ENCODE measurements at regions not wholly inside any gene's neighbourhood (a gene's known extent, or its start where the extent isn't known, plus 50 kb on each side); places are given as distances from the start of the nearest gene placed in this dataset.

DNA sequence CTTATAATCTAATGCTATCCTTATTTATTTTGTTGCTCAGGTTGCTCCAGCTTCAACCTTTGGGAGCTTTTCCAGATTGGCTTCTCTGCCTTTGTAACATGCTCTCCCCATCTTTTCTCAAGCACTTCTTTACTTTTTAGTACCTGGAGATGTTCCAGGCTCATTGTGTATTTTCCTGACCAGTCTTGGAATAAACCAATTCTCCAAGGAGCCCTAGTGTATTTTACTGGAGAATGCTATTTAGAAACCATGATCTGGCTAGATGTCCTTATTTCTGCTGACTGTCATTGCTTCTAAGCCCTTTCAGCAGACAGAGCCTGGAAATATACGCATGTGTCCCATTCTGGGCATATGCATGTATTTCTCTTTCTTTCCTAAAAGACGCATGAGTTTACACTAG lies 95.7 kb downstream of the EMX2 start:
- DNase-seq (ENCODE audit: low spot score), result no peak

DNA sequence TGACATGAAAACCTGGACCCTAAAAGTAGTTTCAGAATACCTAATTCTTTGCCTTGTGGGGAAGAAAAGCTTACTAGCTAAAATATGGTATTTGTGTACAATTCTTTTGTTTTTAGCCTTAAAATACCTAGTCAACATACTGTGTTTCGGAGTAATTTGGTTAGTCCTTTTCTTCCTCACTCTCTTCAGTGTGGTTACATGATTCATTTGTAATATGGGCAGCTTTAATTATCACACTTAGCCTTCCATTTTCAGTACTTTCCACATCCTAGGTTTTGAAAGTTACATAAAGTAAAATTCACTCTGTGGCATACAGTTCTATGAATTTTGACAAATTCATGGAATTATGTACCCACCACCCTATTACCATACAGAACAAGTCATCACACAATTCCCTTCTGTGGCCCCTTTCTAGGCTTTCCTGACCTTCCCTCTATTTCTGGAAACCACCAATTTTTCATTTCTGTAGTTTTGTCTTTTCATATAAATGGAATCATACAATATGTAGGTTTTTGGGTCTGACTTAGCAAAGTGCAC lies 96.2 kb downstream of the EMX2 start:
- no peak for DNase-seq (ENCODE audit: low spot score)

- no peak for DNase-seq (ENCODE audit: low spot score)
Observed at GRCh38 chr10:117640406-117640805, 97.9 kb downstream of the EMX2 start.

DNA sequence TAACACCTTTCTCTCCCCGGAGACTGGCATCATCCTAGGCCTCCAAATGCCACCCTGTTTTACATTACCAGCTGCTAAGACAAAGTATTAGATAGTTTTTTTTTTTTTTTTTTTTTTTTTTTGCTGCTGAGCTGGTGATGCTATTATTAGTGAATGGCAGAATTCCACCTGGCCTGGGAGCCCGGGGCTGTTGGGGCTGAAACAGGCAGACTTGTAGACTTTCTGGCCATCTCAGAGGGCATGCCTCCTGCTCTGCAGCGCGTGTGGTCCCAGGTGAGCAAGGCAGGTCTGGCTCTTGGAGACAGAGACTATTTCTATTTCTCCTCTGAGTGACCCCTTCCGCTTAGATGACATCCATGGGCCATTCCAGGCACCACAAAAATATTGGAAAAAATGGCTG lies 104.2 kb downstream of the EMX2 start:
- no peak for DNase-seq (ENCODE audit: low spot score)

DNA sequence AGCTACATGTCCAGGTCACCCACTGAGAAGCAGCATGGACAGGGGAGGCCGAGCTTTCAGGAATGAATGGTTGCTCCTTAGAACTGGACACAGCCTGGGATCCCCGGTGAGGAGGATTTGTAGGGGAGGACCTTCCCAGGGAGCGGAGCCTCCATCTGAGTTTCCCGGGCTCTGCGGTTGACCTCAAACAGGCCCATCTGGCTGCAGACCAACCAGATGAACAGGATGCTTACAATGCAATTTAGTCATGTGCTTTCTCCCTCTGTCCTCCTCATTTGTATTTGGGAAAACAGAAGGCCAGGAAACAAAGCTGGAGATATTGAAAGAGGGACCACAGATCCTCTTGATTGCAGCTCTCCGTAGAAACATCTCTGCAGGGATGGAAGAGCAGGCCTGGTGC lies 104.8 kb downstream of the EMX2 start:
- DNase-seq (ENCODE audit: low spot score), result no peak

DNA sequence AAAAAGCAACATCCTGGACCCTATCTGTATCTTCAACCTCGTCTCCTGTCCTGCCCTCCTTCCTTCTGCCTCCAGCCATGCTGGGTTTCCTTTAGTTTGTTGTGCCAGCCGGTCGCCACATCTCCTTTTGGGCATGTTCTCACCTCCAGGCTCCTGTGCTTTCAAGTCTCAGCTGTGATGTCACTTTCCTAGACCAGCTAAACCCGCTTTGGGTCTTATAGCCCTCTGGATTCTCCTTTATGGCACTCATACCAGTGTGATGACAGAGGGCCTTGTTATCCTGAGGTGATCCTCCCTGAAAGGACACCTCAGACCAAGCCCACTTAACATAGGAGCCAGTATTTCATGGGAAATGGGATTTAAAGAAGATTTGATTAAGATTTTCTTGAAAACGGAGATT lies 108.6 kb downstream of the EMX2 start:
- DNase-seq (ENCODE audit: low spot score), result no peak

GRCh38 chr10:117652228-117653169 lies 110.0 kb downstream of the EMX2 start:
- no peak for DNase-seq (ENCODE audit: low spot score)

DNA sequence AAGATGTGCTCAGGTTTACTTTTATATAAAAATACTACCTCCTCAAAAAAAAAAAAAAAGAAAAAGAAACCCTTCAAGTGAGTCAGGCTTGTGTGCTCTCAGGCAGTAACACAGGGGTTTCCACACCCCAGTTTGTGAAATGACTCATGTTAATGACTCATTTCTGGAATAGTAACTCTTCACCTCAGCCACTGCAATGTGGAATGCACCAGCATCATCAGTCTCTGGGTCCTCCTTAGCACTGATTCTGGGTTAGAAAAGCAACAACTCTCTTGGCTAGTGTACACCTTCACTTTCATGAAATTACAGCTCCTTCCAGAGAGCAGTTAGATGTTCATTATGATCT lies 110.6 kb downstream of the EMX2 start:
- no peak for DNase-seq (ENCODE audit: low spot score)

DNA sequence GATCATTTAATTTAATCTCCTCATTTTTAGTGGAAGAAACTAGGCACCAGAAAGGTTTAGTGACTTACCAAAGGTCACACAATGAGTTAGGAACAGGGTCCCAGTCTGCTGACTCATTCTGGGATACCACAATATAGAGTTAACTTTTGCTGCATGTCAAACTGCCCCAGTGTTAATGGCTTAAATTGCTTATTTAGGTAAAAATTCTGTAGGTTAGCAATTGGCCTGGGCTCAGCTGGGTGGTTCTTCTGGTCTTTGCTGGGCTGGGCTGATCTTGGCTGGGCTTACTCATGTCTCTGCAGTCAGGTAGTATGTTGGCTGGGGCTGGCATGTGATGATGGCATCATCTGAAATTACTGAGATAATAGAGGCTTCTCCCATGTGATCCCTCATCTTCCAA lies 111.6 kb downstream of the EMX2 start:
- no peak for DNase-seq (ENCODE audit: low spot score)

GRCh38 chr10:117656385-117657367 lies 114.1 kb downstream of the EMX2 start:
- no peak for DNase-seq (ENCODE audit: low spot score)

- no peak for DNase-seq (ENCODE audit: low spot score)
Observed at GRCh38 chr10:117661316-117661715, 118.8 kb downstream of the EMX2 start.

GRCh38 chr10:117662126-117662525 lies 119.6 kb downstream of the EMX2 start:
- DNase-seq (ENCODE audit: low spot score), result no peak

GRCh38 chr10:117662751-117663540 lies 120.4 kb downstream of the EMX2 start:
- no peak for DNase-seq (ENCODE audit: low spot score)

DNA sequence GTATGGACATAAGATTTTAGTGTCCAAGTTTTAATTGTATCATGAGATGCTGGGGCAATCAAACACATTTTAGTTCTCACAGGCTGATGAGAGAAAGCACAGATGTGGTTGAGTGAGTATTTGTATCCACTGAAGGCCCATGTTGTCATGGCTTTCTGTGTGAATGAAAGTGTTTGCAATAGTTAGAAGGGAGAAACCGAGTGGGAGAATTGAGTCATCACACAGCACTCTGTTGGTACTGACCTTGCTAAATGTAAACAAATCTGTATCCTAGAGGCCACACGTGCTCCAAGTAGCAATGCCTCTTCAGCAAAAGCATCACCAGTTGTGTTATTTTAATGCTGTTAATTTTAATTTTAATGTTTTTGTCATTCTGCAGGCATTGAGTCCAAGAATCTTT lies 121.2 kb downstream of the EMX2 start:
- no peak for DNase-seq (ENCODE audit: low spot score)

GRCh38 chr10:117664288-117664687 lies 121.7 kb downstream of the EMX2 start:
- DNase-seq (ENCODE audit: low spot score), result no peak

GRCh38 chr10:117666166-117666565 lies 123.6 kb downstream of the EMX2 start:
- no peak for DNase-seq (ENCODE audit: low spot score)

GRCh38 chr10:117666965-117667364 lies 124.4 kb downstream of the EMX2 start:
- no peak for DNase-seq (ENCODE audit: low spot score)

DNA sequence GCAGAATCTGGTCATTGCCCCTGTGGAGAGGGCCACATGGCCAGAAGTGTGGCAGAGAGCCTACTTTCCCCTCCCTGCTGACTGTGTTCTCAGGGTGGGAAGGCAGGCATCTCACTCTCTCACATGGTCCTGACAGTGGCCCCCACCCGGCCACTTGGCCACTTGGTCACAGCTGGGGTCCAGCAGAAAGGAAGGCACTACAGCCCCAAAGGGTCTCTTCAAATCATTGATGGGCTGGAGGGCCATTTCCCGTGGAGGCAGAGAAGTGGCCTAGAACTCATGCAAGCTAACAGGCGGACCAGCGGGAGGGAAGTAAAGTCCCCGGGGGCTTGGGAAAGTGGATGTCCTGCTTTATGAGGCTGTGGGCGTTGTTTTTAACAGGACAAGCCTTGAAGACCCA lies 125.3 kb downstream of the EMX2 start:
- DNase-seq (ENCODE audit: low spot score), result no peak

DNA sequence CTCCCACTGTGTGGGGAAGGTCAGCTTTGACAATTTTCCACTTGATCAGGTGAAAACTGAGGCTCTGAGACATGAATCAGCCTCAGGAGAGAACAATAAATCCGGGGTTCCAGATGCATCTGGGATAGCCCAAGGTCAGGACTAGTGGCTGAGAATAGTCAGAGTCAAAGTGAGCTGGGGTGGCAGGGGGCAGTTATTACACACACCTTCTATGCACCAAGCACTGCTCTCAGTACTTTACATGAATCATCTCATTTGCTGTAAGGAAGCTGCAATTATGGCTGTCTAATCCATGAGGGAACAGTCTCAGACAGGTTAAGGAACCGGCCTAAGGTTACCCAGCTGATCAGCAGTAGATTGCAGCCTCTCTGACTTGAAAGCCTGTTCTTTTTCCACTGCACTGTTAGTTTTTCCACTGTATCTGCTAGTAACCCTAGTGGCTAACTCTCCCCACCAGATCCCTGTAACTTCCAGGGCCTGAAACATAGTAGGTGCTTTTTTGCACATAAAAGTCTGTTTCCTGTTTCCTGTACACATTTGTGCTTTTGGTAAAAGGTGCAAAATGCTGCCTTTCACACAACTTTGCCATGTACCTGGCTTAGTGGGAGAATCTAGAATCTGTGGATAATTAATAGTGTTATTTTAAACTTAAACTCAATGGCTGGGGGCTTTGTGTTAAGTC lies 125.9 kb downstream of the EMX2 start:
- DNase-seq (ENCODE audit: low spot score), result no peak

DNA sequence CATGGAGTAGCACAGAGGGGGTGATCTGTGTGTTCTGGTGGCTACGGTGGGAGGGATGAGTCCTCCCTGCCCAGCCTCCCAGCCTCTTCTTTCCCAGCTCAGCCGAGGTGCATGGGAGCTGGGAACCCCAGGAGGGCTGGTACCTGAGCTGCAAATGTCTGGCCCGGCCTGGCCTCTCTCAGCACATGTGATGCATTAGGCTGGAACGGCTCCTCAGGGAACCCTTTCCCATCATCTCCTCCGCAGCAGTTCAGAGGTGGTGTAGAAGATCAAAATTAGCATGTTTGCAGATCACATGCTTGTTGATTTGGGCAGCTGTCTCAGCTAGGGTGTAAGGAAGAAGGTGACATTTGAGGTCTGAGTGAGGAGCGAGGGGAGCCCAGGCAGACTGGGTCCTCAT lies 126.6 kb downstream of the EMX2 start:
- no peak for DNase-seq (ENCODE audit: low spot score)

Data from left forelimb (tissue), 1 donor.